Peyer's patch (tissue), 4 donors: ENCODE measurements at regions not wholly inside any gene's neighbourhood (a gene's known extent, or its start where the extent isn't known, plus 50 kb on each side); places are given as distances from the start of the nearest gene placed in this dataset.

Experiments
- POLR2A ChIP-seq, 2 donors: fragments of 450-650 bp; IDR thresholded peaks; one replicate each; pipeline ENCODE4 v1.5.1; 2017; ENCODE audit warnings: antibody characterized with exemption in 2 of 2, mild to moderate bottlenecking in 2 of 2, moderate library complexity in 2 of 2
- TF ChIP-seq, protein P1 (sequence below), 6 experiments: fragments of 450-650 bp in 4 of 6; fragments of 200-600 bp in 2 of 6; sonication (generic) in 1 of 6; IDR thresholded peaks; one replicate each; pipeline ENCODE4 v1.5.1; 2017 to 2019; ENCODE audit warnings: antibody characterized with exemption in 6 of 6, mild to moderate bottlenecking in 3 of 6, moderate library complexity in 1 of 6

GRCh38 chr9:27763831-27764230 is 190.6 kb upstream of the C9orf72 start:
- TF ChIP-seq, protein P1, sequence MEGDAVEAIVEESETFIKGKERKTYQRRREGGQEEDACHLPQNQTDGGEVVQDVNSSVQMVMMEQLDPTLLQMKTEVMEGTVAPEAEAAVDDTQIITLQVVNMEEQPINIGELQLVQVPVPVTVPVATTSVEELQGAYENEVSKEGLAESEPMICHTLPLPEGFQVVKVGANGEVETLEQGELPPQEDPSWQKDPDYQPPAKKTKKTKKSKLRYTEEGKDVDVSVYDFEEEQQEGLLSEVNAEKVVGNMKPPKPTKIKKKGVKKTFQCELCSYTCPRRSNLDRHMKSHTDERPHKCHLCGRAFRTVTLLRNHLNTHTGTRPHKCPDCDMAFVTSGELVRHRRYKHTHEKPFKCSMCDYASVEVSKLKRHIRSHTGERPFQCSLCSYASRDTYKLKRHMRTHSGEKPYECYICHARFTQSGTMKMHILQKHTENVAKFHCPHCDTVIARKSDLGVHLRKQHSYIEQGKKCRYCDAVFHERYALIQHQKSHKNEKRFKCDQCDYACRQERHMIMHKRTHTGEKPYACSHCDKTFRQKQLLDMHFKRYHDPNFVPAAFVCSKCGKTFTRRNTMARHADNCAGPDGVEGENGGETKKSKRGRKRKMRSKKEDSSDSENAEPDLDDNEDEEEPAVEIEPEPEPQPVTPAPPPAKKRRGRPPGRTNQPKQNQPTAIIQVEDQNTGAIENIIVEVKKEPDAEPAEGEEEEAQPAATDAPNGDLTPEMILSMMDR (IDR thresholded peaks at IDR 0.05) = no peak
- no peak for TF ChIP-seq POLR2A (IDR thresholded peaks at IDR 0.05)
